ENCODE measurements at regions not wholly inside any gene's neighbourhood (a gene's known extent, or its start where the extent isn't known, plus 50 kb on each side); places are given as distances from the start of the nearest gene placed in this dataset.
"Not testable (repeated sequence)": the region's sequence is repeated elsewhere in the genome, so short reads cannot be mapped to it uniquely, and the experiment has no call there.

DNA sequence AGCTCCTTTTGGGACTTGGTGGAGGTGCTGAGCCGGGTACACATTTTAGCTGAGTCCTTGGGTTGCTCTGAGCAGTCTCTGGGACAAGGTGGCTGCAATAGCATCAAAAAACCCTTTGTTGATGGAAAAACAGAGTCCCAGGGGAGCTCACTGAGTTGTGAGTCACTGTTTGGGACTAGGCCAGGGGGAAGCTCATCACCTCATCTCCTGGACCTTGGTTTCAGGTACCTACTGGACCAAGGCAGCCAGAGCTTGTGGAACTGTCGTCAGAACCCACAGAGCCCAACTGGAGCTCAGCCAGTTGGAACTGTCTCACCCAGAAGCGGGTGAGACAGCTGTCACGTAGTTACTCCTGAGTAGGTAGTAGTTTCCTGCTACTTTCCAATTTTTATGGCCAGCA is 146.7 kb downstream of the HLX start:
- no peak for DNase-seq (ENCODE audit: low spot score)

DNA sequence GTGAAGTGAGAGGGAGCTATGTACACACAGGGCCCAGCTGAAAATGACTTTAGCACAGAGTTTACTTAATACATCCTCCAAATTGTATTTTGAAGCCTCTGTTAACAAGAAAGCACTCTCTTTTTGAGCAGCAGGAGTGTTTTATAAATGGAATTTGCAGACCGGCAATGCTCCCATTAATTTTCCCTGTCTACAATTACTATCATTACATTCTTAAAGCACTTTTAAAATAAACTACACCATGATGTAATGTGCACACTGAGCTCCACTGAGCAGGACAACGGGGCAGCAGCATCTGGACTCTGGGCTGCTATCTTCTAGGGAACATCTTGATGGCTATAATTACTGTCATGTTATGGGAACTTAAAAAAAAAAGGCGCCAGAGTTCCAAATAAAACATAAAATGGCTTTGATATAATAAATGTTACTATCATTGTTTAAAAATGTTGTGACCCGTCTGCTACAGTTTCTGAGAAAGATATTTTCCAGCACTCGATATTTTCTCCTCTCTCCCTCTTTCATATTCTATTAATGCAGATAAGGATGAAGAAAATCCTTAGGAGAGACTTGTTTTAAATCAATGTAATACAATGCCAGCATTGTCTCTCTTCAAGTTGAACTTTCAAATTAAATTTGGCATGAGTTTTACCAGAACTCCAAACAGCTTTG is 150.9 kb downstream of the HLX start:
- no peak for DNase-seq (ENCODE audit: low spot score)

DNA sequence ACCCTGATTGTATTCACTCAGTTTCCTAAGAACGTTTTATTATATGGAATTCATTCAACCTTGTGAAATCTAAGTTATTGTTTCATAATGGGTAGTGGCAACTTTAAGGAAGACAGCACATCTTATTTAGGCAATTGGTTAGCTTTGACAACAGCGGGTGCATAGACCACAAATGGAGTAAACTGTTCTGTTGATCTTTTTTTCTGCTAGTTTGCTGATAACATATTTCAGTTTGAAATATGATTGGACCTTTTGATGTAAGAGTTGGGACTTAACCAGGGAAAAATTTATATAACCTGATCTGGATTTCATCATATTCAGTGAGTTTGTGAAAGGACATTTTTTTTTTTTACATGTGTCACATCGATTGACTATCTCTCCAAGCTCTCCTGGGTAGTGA is 151.7 kb downstream of the HLX start:
- DNase-seq (ENCODE audit: low spot score), result no peak

DNA sequence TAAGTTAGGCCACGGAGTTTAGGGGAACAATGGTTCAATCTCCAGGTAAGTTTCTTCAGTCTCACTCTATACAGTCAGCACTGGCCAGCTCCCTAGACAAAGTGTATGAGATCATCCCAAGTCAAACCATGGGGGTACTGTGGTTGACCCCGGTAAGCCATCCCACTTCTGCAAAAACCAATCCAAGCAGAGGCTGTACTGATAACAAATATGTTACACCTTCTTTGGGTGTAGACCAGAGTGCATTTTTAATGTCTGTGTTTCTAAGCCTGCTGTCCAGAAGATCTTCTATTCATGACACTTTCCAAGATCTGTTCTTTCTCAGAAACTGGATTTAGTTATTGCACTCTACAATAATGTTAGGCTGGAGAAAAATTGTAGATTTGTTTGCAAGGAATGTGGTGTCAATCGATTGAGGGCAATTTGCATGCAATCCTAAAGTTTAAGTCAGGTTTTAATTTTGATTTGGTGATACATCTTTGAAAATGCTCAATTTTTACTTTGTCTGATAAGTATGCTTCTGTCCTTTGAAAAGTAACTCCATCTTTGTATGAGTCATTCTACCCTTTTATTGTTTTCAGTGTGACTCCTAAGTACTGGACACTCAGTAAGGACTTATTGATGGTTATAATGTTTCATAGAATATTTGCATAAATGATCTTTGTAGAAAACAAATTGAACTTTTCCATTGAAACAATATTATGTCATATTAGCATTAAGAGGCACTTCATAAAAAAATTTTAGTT is 152.4 kb downstream of the HLX start:
- no peak for DNase-seq (ENCODE audit: low spot score)

DNA sequence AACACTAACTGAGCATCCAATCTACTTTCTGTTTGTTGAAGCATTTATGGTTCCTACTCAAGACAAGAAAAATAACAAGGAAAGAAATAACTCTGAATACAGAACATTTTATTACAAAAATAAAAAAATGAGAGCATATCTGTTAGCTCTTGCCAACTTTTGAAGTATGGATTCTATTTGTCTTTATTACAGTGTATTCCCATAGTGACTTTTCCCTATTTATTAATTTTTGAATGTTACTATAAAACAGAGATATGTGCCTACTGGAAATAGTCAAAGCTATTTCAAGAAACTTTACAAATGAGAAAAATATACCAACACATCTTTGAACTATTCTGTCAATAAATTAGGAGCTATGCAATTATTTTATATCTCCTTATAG is 153.0 kb downstream of the HLX start:
- DNase-seq (ENCODE audit: low spot score), result no peak

DNA sequence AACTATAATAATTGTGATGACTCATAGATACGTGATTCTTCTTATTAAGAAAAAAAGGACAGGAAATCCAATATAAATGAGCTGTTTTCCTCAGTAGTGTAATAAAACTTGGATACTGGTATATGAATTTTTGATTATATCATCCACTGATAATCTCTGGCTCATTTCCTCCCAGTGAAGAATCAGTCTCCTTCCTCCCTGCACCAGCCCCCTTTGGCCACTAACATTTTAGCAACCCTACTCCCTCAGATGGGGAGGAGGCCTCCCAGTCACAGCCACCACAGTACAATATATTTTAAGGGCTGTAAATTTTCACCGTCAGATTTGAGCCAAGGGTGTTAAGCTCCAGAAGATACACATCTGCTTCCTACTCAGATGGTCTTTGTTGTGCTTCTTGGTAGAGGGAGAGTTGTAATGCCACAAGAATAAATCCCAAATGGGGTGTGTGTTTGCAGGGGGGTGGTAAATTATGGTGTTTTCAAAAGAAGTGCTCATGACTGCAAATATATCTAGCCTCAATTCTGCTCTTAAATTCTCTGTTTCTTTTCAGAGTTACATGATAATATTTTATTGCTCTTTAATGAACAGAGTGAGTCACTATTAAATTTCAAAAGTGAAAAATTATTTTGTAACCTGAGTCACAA is 153.5 kb downstream of the HLX start:
- DNase-seq (ENCODE audit: low spot score), result peak; percentile 23

DNA sequence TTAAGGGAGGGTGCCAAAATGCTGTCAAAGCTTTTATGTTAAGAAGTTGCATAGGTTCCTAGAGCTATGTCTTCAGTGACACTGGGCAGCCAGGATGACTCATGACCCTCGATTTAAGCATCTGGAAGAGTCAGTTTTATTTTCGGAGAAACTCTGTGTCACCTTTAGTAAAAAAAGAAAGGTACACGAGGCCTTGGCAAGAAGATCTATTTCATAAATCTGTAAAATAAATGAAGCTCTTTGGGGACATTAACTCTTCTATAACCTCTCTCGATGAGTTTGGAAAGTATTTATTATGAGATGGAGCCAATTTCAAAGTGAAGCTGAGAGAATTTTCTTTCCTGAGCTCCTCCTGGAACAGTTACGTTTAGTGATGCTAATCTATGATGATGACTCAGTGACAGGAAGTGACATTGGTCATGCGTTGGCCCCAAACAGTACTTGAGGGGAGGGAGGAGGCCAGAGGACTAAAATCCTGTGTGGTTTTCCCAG is 156.5 kb downstream of the HLX start:
- peak; percentile 38 for DNase-seq (ENCODE audit: low spot score)

DNA sequence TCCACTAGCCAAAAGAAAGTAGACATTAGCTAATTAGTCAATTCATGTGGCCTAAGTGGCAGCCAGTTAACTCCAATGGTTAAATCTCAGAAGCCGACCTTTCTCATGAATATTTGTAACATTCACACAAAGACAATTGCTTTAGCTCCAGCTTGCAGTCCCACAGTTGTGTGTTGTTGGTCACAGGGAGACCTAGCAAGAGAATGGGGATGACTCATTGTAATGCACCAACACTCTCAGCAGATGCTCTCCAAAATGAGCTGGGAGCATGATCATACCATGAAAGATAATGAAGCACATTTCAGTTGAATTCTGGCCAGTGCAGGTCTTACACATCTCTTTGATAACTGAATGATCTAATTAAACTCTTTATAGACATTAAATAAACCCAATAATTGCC is 160.4 kb downstream of the HLX start:
- DNase-seq (ENCODE audit: low spot score), result peak; percentile 44

DNA sequence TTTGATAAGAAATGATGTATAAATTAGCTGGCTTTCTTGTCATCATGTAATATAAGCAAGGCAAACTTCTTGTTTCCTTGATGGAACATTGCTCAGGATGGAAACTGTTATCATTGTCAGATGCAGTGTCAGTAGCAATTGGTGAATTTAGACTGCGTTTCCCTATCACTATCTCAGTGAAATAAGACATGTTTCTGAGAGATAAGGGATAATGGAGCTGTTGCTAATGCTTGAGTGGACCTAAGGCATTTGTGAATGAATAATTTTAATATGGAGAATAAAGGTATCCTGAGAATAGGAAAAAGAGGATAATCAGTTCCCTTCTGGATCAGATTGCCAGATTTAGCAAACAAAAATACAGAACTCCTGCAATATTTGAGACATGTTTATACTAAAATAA is 160.9 kb downstream of the HLX start:
- DNase-seq (ENCODE audit: low spot score), result no peak

DNA sequence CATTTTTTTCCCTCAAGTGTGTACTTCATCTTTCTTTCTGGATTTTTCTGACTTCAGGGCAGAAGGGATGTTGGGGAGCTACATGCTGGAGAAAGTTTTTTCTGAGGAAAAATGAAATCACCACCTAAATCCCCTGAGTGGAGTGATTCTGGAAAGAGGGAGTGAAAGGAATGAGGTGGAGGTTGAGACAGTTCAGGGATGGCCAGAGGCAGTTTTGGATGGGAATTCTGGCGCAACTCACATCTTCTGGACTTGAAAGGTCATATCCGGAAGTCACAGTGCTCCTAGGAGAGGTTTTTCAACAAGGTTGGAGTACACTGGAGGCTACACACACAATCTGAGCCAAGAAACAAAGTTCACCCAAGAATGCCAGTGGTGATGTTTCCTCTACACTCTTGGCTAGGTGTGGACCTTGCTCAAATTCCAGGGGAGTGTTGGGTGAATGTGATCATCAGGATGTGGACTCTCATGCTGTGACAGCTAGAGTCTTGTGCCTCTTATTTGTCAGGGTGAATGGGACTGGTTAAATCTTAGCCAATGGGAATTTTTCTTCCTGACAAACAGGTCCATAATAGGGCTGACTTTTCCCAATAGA is 161.5 kb downstream of the HLX start:
- DNase-seq (ENCODE audit: low spot score), result no peak

DNA sequence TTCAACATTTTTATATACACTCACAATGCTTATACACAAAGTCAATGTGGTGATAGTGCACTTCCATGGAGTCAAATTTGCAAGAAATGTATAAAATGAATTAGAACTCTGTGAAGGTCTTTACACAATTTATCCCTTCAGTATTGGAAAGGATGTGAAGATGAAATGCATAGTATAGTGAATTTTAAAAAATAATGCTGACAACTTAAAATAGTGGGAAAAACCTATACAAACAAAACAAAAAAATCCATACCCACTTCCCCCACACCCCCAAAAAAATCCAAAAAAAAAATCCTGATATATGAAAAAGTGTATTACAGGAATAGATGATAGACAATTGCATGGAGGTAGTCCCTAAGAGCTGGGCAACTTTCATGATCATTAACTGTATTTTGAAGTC is 165.3 kb downstream of the HLX start:
- no peak for DNase-seq (ENCODE audit: low spot score)

DNA sequence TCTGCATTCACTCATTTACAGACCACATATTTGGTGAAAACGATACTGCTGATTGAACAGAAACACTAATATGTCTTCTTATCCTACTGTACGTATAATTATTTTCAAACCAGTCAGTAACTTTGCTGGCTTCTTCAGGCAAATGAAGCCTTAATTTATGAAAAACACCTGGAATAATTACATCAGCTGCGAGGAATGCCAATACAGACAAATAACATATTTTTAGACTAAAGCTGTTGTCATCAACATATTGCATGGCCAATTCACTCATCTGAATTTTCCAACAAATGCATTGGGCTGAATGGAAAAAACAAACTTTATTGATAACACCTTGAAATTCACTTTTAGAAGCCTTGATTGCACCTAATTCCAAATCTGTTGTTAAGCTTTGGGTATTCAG is 165.9 kb downstream of the HLX start:
- DNase-seq (ENCODE audit: low spot score), result no peak

DNA sequence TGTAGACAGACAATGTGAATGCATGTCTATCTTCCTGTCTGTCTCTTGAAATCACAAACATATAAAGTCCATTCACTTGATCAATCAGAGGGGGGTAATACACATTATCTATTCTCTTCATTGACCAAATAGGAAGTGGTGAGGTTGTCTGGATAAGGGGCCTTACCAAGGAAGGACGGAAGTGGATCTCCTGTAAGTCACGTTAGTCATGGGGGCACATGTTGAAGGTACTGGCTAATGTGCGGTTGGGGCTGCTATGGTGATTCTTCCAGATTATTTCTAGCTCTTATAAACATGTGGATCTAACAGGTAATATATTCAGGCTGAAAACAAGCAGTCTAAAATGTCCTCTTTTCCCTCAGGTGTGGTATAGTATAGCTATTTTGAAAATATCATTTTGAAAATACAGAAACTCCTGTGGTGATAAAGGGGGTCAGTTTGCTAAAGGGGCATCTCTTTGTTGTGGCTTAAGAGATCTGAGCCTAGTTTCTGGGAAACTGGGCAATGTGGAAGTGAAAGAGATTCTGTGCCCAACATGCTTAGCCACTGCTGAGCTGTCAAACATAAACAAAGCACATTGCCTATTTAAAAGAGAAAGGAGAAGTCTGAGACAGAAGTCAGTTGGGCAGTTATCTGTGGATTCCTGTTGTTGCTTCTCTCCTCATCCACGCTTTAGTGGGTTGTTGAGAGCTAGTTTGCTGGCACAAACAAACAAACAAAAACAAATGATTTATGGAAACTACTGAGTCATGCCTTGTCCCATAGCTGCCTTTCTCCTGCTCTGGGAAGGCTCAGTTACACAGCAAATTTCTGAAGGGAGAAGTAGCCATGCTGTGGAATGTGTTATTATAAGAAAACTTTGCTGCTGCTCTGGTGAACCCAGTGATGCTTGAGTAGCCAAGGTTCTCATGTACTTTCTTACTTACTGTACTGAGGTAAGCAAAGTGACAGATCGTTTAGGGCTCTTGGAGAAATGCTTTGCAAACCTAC is 166.9 kb downstream of the HLX start:
- DNase-seq (ENCODE audit: low spot score), result peak; percentile 49

DNA sequence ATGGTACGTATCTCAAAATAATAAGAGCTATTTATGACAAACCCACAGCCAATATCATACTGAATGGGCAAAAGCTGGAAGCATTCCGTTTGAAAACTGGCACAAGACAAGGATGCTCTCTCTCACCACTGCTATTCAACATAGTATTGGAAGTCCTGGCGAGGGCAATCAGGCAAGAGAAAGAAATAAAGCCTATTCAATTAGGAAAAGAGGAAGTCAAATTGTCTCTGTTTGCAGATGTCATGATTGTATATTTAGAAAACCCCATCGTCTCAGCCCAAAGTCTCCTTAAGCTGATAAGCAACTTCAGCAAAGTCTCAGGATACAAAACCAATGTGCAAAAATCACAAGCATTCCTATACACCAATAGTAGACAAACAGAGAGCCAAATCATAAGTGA is 172.1 kb downstream of the HLX start:
- not testable (repeated sequence) for DNase-seq (ENCODE audit: low spot score)

DNA sequence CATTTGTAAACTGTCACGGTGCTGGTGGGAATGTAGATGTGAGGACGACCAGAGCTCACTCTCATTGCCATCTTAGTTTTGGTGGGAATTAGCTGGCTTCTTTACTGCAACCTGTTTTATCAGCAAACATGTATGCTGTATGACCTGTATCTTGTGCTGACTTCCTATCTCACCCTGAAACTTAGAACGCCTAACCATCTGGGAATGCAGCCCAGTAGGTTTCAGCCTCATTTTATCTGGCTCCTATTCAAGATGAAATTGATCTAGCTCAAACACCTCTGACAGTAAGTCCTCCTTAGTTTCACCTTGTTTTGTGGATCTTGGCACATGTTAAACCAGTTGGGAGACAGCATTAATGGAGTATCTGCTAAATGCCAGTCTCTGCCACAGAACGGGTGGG is 174.6 kb downstream of the HLX start:
- DNase-seq (ENCODE audit: low spot score), result no peak

DNA sequence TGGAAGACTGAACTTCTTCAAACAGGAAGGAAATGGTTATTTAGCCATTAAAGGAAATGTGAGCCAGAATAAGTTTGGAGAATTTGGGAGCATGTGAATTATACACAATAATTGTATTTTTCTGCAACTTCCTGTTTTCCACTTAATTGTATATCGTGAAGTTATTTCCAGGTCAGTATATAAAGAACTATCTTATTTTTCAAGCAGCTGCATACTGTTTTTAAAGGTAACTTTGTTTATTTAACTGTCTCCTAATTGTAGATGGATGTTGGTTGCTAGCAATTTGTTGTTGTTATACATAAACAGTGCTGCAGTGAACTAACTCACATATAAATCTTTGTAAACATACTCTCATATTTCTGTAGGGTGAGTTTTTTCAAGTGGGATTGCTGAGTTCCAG is 180.3 kb downstream of the HLX start:
- no peak for DNase-seq (ENCODE audit: low spot score)

DNA sequence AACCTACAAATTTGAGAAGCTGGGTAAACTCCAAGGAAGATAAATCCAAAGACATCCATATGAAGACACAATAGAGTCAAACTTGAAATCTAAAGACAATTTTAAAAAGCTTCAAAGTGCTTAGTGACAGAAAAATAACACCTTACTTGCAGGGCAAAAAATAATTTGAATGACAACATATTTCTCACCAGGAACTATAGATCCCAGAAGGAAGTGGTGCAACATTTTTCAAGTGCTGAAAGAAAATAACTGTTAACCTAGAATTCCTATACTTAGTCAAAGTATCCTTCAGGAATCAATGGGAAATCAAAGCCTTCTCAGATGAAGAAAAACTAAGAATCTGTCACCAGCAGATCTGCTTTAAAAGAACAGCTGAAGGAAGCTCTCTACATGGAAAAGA is 184.4 kb downstream of the HLX start:
- no peak for DNase-seq (ENCODE audit: low spot score)

DNA sequence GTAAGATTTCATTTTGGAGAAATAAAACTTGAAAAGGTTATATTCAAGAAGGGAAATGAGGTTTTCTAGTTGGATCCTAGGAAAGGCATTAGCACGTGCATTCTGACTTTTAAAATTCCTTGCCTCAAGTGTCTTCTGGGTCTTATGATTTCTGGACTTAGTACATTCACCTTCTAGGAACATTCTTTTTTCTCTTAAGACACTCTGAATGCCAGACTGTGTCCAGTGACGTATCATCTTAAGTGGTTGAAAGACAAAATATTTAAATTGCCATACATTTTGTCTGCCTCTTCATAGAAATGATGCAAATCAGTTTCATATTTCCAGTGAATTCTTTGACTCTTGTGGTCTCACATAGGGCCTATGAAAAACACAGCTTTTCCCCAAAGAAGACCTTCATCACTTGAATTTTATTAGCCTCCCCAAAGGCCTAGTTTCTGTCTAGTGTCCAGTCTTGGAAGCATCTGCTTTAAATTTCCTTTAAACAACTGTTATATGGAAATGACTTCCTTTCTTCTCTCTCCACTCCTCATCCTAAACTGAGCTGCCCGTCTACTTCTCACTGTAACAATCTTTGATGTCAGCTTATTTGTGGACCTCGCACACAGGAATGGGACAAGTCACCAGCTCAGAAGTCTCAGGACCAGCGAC is 187.2 kb downstream of the HLX start:
- no peak for DNase-seq (ENCODE audit: low spot score)

DNA sequence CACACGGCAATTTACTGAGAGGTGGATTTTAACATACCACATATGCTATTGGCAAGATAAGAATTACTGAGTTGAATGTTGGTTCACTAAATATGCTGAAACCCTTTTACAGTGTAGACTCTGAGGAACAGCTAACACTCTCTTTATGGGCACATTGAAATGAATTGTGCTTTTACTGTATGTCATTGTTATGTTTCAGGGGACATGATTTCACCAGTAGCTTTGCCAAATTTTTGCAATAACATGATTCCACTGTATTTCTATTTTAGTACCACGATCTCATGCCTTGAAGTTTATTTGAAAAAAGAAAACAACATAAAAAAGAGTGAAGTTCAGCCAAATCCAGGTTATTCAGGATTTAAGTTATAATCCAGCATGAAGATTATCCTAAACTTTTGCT is 188.5 kb downstream of the HLX start:
- no peak for DNase-seq (ENCODE audit: low spot score)

DNA sequence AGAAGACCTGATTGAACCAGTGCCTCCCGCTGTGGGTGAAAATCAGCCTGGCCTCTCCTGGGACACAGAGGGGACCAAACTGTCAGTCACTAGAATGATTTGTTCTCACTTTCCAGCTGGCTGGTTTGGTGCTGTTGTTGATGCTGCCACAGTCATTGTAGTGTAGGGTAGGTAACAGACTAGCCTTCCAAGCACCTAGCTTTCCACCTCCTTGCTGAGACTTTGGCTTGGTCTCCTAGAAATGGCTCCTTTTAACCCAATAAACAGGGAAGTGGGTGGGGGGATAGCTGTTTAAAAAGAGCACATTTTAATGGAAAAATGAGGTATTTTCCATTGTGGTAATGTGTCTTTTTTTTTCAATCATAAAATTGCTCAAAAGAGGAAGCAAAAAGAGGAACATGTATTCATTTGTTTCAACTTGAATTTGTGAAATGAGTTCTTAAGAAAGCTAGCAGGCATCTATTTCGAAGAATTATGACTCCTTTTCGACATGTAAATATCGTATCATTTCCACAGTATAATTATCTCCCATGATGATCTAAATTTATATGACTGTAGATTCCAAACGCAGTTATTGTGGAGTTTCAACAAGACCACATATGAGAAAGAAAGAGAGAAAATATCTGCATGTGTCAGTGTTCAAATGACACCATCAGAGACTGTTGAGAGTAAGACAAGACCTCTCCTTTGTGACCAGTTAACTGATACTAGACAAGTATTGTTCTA is 190.1 kb downstream of the HLX start:
- DNase-seq (ENCODE audit: low spot score), result no peak

DNA sequence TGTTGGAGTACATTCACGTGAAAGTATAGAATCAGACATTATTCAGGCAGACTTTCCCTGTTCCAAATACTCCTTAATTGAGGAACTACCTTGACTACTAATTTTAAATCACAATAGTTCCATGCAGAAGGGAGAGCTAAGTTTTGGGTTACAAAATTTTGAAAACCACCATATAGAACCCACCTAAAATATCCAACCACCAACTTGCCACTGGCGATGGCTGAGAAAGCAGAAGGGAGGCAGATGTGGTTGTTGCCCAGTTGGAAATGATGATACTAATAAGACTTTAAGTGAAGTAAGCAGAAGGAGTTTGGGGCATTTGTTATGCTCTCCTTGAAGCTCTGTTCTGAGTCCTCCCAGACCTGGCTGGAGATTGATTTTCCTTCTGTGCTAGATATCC is 190.7 kb downstream of the HLX start:
- no peak for DNase-seq (ENCODE audit: low spot score)

Measured in GM03348 (cell line).